Natural killer cell (primary cell): ENCODE measurements at regions not wholly inside any gene's neighbourhood (a gene's known extent, or its start where the extent isn't known, plus 50 kb on each side); places are given as distances from the start of the nearest gene placed in this dataset.

ENCODE experiments used
- ATAC-seq, 3 donors: fragments of 150-1000 bp in 2 of 3; fragments of 200-7000 bp in 1 of 3; cut with Tn5 transposase; 1 replicate in 1 of 3; 2 replicates in 2 of 3; pipeline ENCODE4 v1.10.0; 2021; ENCODE audit warnings: mild to moderate bottlenecking in 2 of 3, moderate library complexity in 2 of 3
- DNase-seq, 2 donors: peaks; one replicate each; pipeline versions ENCODE4 v3.0.0 to v3.0.0-alpha.2; 2013 to 2021; ENCODE audit warnings: mixed read lengths in 1 of 2
- H3K27ac ChIP-seq: one replicate; pipeline ENCODE4 v1.5.1; 2013; ENCODE audit warnings: mild to moderate bottlenecking, low read length
- H3K27me3 ChIP-seq: one replicate; pipeline ENCODE4 v1.6.1; 2013; ENCODE audit warnings: low read length; ENCODE audit not compliant: control insufficient read depth, insufficient read depth
- H3K36me3 ChIP-seq: one replicate; pipeline ENCODE4 v1.6.1; 2013; ENCODE audit warnings: low read length; ENCODE audit not compliant: control insufficient read depth, insufficient read depth
- H3K4me1 ChIP-seq: one replicate; pipeline ENCODE4 v1.6.1; 2013; ENCODE audit warnings: low read length; ENCODE audit not compliant: control insufficient read depth, insufficient read depth
- H3K4me3 ChIP-seq: one replicate; pipeline ENCODE4 v1.5.1; 2013; ENCODE audit warnings: low read length
- H3K9me3 ChIP-seq: one replicate; pipeline ENCODE4 v1.6.1; 2013; ENCODE audit warnings: low read length; ENCODE audit not compliant: control insufficient read depth, insufficient read depth
- H3K27ac Mint-ChIP-seq, 2 donors: one replicate each; pipeline ENCODE4 v1.8.0; 2022; ENCODE audit warnings: mild to moderate bottlenecking in 2 of 2, mixed read lengths in 2 of 2, moderate library complexity in 1 of 2
- H3K27me3 Mint-ChIP-seq, 2 donors: one replicate each; pipeline ENCODE4 v1.8.0; 2022; ENCODE audit warnings: low read depth in 2 of 2, mixed read lengths in 2 of 2
- H3K36me3 Mint-ChIP-seq: one replicate; pipeline ENCODE4 v1.8.0; 2022; ENCODE audit warnings: mixed read lengths
- H3K4me1 Mint-ChIP-seq, 2 donors: one replicate each; pipeline ENCODE4 v1.8.0; 2022; ENCODE audit warnings: mixed read lengths in 2 of 2
- H3K4me3 Mint-ChIP-seq: one replicate; pipeline ENCODE4 v1.8.0; 2022; ENCODE audit warnings: mild to moderate bottlenecking, moderate library complexity, mixed read lengths
- H3K9me3 Mint-ChIP-seq, 2 donors: one replicate each; pipeline ENCODE4 v1.8.0; 2022; ENCODE audit warnings: mixed read lengths in 2 of 2
- WGBS: methylation state at CpG from one replicate; pipeline ENCODE4 v1.1.7; 2013; ENCODE audit warnings: missing lambda C conversion rate; ENCODE audit not compliant: insufficient coverage; 5-methylcytosine and 5-hydroxymethylcytosine counted together
- intact Hi-C: fragments of 100-400 bp; cut with micrococcal nuclease; formaldehyde crosslinking; loops from one replicate; pipeline ENCODE4 v1.14.2; 2022
- TF ChIP-seq, protein P1 (sequence below): fragments of 200-600 bp; IDR thresholded peaks from one replicate; pipeline ENCODE4 v1.8.0; 2022; ENCODE audit warnings: antibody characterized with exemption

- intact Hi-C loops: no loop called here
- H3K27me3 ChIP-seq: no peaks in the 10 kb centered on the region
- TF ChIP-seq, protein P1, sequence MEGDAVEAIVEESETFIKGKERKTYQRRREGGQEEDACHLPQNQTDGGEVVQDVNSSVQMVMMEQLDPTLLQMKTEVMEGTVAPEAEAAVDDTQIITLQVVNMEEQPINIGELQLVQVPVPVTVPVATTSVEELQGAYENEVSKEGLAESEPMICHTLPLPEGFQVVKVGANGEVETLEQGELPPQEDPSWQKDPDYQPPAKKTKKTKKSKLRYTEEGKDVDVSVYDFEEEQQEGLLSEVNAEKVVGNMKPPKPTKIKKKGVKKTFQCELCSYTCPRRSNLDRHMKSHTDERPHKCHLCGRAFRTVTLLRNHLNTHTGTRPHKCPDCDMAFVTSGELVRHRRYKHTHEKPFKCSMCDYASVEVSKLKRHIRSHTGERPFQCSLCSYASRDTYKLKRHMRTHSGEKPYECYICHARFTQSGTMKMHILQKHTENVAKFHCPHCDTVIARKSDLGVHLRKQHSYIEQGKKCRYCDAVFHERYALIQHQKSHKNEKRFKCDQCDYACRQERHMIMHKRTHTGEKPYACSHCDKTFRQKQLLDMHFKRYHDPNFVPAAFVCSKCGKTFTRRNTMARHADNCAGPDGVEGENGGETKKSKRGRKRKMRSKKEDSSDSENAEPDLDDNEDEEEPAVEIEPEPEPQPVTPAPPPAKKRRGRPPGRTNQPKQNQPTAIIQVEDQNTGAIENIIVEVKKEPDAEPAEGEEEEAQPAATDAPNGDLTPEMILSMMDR: no peak
- 85% methylated on average over 7 of the region's 7 CpGs for WGBS
- DNase-seq (no peak), ATAC-seq (no peak)
- H3K4me1 ChIP-seq: no peaks in the 10 kb centered on the region
- Mint-ChIP-seq H3K36me3 (peaks cover 6% of the 10 kb centered on the region), H3K27ac (no peak overlapping the region), H3K4me3 (no peak overlapping the region), H3K27me3 (no peaks in the 10 kb centered on the region), H3K9me3 (peaks cover 6 to 13% of the 10 kb centered on the region in 2 donors), H3K4me1 (no peaks in the 10 kb centered on the region)
- peaks cover 35% of the 10 kb centered on the region for H3K9me3 ChIP-seq
- H3K4me3 ChIP-seq: no peak overlapping the region
- no peaks in the 10 kb centered on the region for H3K36me3 ChIP-seq
- H3K27ac ChIP-seq: no peak overlapping the region
These were observed 814.5 kb downstream of the KCNJ18 start for GRCh38 chr17:22506861-22507260.

- H3K27me3 ChIP-seq: no peaks in the 10 kb centered on the region
- no peak overlapping the region for H3K4me3 Mint-ChIP-seq
- H3K4me1 Mint-ChIP-seq: no peaks in the 10 kb centered on the region
- H3K4me1 ChIP-seq: no peaks in the 10 kb centered on the region
- no peak overlapping the region for H3K27ac Mint-ChIP-seq
- H3K9me3 ChIP-seq: peaks cover 33% of the 10 kb centered on the region
- H3K27ac ChIP-seq: no peak overlapping the region
- H3K4me3 ChIP-seq: no peak overlapping the region
- 52% methylated on average over 5 of the region's 5 CpGs for WGBS
- peaks cover 6% of the 10 kb centered on the region for H3K36me3 Mint-ChIP-seq
- H3K9me3 Mint-ChIP-seq: peaks cover 6 to 13% of the 10 kb centered on the region in 2 donors
- H3K27me3 Mint-ChIP-seq: no peaks in the 10 kb centered on the region
- TF ChIP-seq, protein P1: no peak
- intact Hi-C loops: no loop called here
- no peaks in the 10 kb centered on the region for H3K36me3 ChIP-seq
- DNase-seq: no peak
- no peak for ATAC-seq
These were observed 815.5 kb downstream of the KCNJ18 start for GRCh38 chr17:22507823-22508222.

DNA sequence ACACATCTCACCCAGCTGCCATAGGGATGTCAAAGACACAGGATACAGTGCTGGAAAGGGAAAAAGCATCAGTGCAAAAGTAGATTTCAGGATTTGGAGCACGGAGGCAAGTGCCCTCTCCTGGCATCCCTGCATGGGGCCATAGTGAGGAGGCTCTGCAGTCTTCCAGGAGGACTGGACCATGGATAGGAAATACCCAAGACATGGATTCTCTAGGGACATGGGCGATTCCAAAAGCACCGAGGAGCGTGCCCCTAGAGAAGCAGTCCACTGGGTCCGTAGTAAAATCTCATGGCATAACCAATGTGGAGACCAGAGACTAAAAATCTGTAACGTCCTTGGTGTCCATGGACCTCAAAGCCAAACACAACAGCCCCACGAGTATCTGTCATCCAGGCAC is 818.2 kb downstream of the KCNJ18 start:
- Histone ChIP-seq H3K27ac (no peak overlapping the region), H3K4me1 (no peaks in the 10 kb centered on the region), H3K4me3 (no peak overlapping the region), H3K9me3 (peaks cover 40% of the 10 kb centered on the region), H3K36me3 (no peaks in the 10 kb centered on the region), H3K27me3 (no peaks in the 10 kb centered on the region)
- intact Hi-C loops: no loop called here
- Mint-ChIP-seq H3K27ac (no peak overlapping the region), H3K4me3 (no peak overlapping the region), H3K36me3 (peaks cover 6% of the 10 kb centered on the region), H3K27me3 (no peaks in the 10 kb centered on the region), H3K9me3 (peaks cover 4 to 9% of the 10 kb centered on the region in 2 donors), H3K4me1 (no peaks in the 10 kb centered on the region)
- TF ChIP-seq, protein P1: no peak
- no peak for ATAC-seq
- no peak for DNase-seq
- WGBS: 59% methylated on average over 7 of the region's 7 CpGs

DNA sequence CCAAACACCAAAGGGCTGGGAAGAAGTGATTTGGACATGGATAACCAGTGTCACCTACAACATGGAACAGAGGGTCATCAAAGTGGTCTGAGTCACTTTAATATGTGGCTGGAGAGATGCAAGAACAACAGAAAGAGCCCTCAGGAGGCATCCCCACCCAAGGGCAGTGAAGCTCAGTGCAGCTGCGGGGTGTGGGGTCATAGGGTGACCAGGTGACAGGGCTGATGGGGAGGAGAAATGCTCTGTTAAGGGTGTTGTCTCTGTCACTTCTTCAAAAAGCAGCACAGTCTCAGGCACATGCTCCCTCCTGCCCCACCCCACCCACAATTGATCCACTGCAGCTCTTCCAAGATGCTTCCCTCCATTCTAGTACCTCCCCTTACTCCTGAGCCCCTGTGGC is 819.1 kb downstream of the KCNJ18 start:
- intact Hi-C loops: no loop called here
- Histone ChIP-seq H3K9me3 (peaks cover 35% of the 10 kb centered on the region), H3K36me3 (no peaks in the 10 kb centered on the region), H3K4me1 (no peaks in the 10 kb centered on the region), H3K27ac (no peak overlapping the region), H3K4me3 (no peak overlapping the region), H3K27me3 (no peaks in the 10 kb centered on the region)
- TF ChIP-seq, protein P1: no peak
- DNase-seq: no peak
- WGBS: 80% methylated on average over 1 of the region's 1 CpG
- Mint-ChIP-seq H3K27ac (no peak overlapping the region), H3K27me3 (no peaks in the 10 kb centered on the region), H3K4me3 (no peak overlapping the region), H3K9me3 (peaks cover 5 to 10% of the 10 kb centered on the region in 2 donors), H3K36me3 (peaks cover 6% of the 10 kb centered on the region), H3K4me1 (no peaks in the 10 kb centered on the region)
- no peak for ATAC-seq
